SK-N-SH treated with all-trans-retinoic acid at 6 μM for 48 hours (cell line): ENCODE measurements at regions not wholly inside any gene's neighbourhood (a gene's known extent, or its start where the extent isn't known, plus 50 kb on each side); places are given as distances from the start of the nearest gene placed in this dataset.

Experiments used
- ATAC-seq: fragments of 200-7000 bp; cut with Tn5 transposase; 3 replicates; pipeline ENCODE4 v1.9.1; 2020; ENCODE audit warnings: mild to moderate bottlenecking, moderate library complexity
- ARNTL ChIP-seq: fragments of 450-650 bp; formaldehyde crosslinking; IDR thresholded peaks from 2 replicates; pipeline ENCODE4 v1.5.0; 2020; ENCODE audit warnings: low read depth, mild to moderate bottlenecking, moderate library complexity, borderline replicate concordance
- BACH2 ChIP-seq: fragments of 250-450 bp; sonication (Bioruptor Pico); IDR thresholded peaks from 2 replicates; pipeline ENCODE4 v1.9.0; 2021; ENCODE audit warnings: mild to moderate bottlenecking, borderline replicate concordance
- CSDC2 ChIP-seq: fragments of 250-450 bp; sonication (Bioruptor Pico); IDR thresholded peaks from 2 replicates; pipeline ENCODE4 v1.5.0; 2020; ENCODE audit warnings: mild to moderate bottlenecking, moderate library complexity
- ESRRG ChIP-seq: fragments of 250-450 bp; sonication (Bioruptor Pico); IDR thresholded peaks from 2 replicates; pipeline ENCODE4 v1.6.1; 2021; ENCODE audit warnings: mild to moderate bottlenecking
- GLIS3 ChIP-seq: fragments of 250-450 bp; sonication (Bioruptor Pico); IDR thresholded peaks from 2 replicates; pipeline ENCODE4 v1.5.0; 2020; ENCODE audit warnings: mild to moderate bottlenecking, moderate library complexity
- OSR1 ChIP-seq: fragments of 250-450 bp; sonication (Bioruptor Pico); IDR thresholded peaks from 2 replicates; pipeline ENCODE4 v1.8.0; 2022; ENCODE audit warnings: moderate library complexity, mild to moderate bottlenecking, inconsistent platforms
- PPARA ChIP-seq: fragments of 250-450 bp; sonication (Bioruptor Pico); IDR thresholded peaks from 2 replicates; pipeline ENCODE4 v1.5.0; 2020; ENCODE audit warnings: mild to moderate bottlenecking, borderline replicate concordance
- RARB ChIP-seq: fragments of 250-450 bp; sonication (Bioruptor Pico); IDR thresholded peaks from 2 replicates; pipeline ENCODE4 v1.8.0; 2021; ENCODE audit warnings: mild to moderate bottlenecking, moderate library complexity
- SNAI2 ChIP-seq: fragments of 250-450 bp; sonication (Bioruptor Pico); IDR thresholded peaks from 2 replicates; pipeline ENCODE4 v1.5.0; 2020; ENCODE audit warnings: mild to moderate bottlenecking, moderate library complexity
- TCF4 ChIP-seq: fragments of 250-450 bp; sonication (Bioruptor Pico); IDR thresholded peaks from 2 replicates; pipeline ENCODE4 v1.8.0; 2021; ENCODE audit warnings: mild to moderate bottlenecking, moderate library complexity, borderline replicate concordance
- TOX ChIP-seq: fragments of 250-450 bp; sonication (Bioruptor Pico); IDR thresholded peaks from 2 replicates; pipeline ENCODE4 v1.8.0; 2021; ENCODE audit warnings: mild to moderate bottlenecking, moderate library complexity, borderline replicate concordance
- ZC3H10 ChIP-seq: fragments of 250-450 bp; sonication (Bioruptor Pico); IDR thresholded peaks from 2 replicates; pipeline ENCODE4 v1.5.1; 2021; ENCODE audit warnings: mild to moderate bottlenecking, moderate library complexity
- ZFP3 ChIP-seq: fragments of 250-450 bp; sonication (Bioruptor Pico); IDR thresholded peaks from 2 replicates; pipeline ENCODE4 v1.5.0; 2020; ENCODE audit warnings: mild to moderate bottlenecking, moderate library complexity
- ZFP30 ChIP-seq: fragments of 450-650 bp; formaldehyde crosslinking; IDR thresholded peaks from 2 replicates; pipeline ENCODE4 v1.5.0; 2022; ENCODE audit warnings: mild to moderate bottlenecking, moderate library complexity
- ZNF565 ChIP-seq: fragments of 450-650 bp; formaldehyde crosslinking; conservative IDR thresholded peaks from 2 replicates; pipeline ENCODE4 v1.5.0; 2020; ENCODE audit warnings: low read depth, mild to moderate bottlenecking, moderate library complexity
- ZNF70 ChIP-seq: fragments of 450-650 bp; formaldehyde crosslinking; IDR thresholded peaks from 2 replicates; pipeline ENCODE4 v1.5.0; 2020; ENCODE audit warnings: mild to moderate bottlenecking, moderate library complexity
- ZNF8 ChIP-seq: fragments of 450-650 bp; formaldehyde crosslinking; IDR thresholded peaks from 2 replicates; pipeline ENCODE4 v1.5.0; 2020; ENCODE audit warnings: mild to moderate bottlenecking, moderate library complexity
- TF ChIP-seq, protein P1 (sequence below): fragments of 250-450 bp; sonication (Bioruptor Pico); IDR thresholded peaks from 2 replicates; pipeline ENCODE4 v1.8.0; 2020; ENCODE audit warnings: mild to moderate bottlenecking, moderate library complexity, borderline replicate concordance
- TF ChIP-seq, protein P2 (sequence below): fragments of 250-450 bp; sonication (Bioruptor Pico); IDR thresholded peaks from 2 replicates; pipeline ENCODE4 v1.5.1; 2021; ENCODE audit warnings: mild to moderate bottlenecking, moderate library complexity
- TF ChIP-seq, protein P3 (sequence below): fragments of 250-450 bp; sonication (Bioruptor Pico); IDR thresholded peaks from 2 replicates; pipeline ENCODE4 v1.5.0; 2020; ENCODE audit warnings: mild to moderate bottlenecking, moderate library complexity
- TF ChIP-seq, protein P4 (sequence below): fragments of 250-450 bp; sonication (Bioruptor Pico); IDR thresholded peaks from 2 replicates; pipeline ENCODE4 v1.5.1; 2020; ENCODE audit warnings: low read depth, mild to moderate bottlenecking, moderate library complexity

DNA sequence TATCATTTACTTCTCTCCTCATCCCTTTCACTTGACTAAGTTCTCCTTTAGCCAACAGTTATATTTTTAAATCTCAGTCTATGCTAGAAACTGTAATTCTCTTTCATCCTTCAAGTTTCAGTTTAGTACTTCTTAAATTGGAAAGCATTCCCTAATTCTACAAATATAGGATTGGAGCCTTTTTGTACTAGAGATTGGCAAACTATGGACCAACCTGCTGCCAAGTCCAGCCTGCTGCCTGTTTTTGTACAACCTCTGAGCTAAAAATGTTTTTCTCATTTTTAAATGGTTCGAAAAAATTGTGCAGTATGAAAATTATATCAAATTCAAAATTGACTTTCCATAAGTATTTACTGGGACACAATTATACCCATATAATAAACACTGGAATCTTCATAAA is 1381.5 kb upstream of the SPRY2 start:
- TF ChIP-seq, protein P1, sequence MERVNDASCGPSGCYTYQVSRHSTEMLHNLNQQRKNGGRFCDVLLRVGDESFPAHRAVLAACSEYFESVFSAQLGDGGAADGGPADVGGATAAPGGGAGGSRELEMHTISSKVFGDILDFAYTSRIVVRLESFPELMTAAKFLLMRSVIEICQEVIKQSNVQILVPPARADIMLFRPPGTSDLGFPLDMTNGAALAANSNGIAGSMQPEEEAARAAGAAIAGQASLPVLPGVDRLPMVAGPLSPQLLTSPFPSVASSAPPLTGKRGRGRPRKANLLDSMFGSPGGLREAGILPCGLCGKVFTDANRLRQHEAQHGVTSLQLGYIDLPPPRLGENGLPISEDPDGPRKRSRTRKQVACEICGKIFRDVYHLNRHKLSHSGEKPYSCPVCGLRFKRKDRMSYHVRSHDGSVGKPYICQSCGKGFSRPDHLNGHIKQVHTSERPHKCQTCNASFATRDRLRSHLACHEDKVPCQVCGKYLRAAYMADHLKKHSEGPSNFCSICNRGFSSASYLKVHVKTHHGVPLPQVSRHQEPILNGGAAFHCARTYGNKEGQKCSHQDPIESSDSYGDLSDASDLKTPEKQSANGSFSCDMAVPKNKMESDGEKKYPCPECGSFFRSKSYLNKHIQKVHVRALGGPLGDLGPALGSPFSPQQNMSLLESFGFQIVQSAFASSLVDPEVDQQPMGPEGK (CRISPR knock-in tag), result no peak
- TF ChIP-seq ZFP30 (no peak), ESRRG (CRISPR knock-in tag) (no peak), OSR1 (CRISPR knock-in tag) (no peak), GLIS3 (no peak), CSDC2 (CRISPR knock-in tag) (no peak), ZNF8 (CRISPR knock-in tag) (no peak), ARNTL (no peak)
- no peak for ATAC-seq

DNA sequence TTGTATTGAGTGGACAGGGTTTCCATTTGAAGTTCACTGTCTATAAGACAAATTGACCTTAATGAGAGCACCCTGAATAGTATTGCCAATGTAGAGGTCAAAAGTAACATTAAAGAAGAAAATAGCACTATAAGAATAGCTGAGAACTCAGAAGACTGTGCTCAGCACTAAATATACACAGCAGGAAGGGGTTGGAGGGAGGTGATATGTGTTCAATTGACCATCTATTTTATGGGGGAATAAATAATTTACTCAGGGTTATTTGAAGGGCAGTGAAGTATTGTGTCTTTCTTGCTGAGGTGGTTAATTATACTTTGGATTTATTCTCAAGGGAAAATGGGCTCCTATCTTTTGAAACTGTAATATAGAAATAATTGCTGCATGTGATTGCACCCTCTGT is 1380.5 kb upstream of the SPRY2 start:
- no peak for ATAC-seq
- TF ChIP-seq, protein P2, sequence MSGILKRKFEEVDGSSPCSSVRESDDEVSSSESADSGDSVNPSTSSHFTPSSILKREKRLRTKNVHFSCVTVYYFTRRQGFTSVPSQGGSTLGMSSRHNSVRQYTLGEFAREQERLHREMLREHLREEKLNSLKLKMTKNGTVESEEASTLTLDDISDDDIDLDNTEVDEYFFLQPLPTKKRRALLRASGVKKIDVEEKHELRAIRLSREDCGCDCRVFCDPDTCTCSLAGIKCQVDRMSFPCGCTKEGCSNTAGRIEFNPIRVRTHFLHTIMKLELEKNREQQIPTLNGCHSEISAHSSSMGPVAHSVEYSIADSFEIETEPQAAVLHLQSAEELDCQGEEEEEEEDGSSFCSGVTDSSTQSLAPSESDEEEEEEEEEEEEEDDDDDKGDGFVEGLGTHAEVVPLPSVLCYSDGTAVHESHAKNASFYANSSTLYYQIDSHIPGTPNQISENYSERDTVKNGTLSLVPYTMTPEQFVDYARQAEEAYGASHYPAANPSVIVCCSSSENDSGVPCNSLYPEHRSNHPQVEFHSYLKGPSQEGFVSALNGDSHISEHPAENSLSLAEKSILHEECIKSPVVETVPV, result no peak
- TF ChIP-seq RARB (CRISPR knock-in tag), result no peak
- TF ChIP-seq ARNTL, result no peak
- TF ChIP-seq PPARA, result no peak
- TF ChIP-seq GLIS3, result no peak
- TF ChIP-seq, protein P3, sequence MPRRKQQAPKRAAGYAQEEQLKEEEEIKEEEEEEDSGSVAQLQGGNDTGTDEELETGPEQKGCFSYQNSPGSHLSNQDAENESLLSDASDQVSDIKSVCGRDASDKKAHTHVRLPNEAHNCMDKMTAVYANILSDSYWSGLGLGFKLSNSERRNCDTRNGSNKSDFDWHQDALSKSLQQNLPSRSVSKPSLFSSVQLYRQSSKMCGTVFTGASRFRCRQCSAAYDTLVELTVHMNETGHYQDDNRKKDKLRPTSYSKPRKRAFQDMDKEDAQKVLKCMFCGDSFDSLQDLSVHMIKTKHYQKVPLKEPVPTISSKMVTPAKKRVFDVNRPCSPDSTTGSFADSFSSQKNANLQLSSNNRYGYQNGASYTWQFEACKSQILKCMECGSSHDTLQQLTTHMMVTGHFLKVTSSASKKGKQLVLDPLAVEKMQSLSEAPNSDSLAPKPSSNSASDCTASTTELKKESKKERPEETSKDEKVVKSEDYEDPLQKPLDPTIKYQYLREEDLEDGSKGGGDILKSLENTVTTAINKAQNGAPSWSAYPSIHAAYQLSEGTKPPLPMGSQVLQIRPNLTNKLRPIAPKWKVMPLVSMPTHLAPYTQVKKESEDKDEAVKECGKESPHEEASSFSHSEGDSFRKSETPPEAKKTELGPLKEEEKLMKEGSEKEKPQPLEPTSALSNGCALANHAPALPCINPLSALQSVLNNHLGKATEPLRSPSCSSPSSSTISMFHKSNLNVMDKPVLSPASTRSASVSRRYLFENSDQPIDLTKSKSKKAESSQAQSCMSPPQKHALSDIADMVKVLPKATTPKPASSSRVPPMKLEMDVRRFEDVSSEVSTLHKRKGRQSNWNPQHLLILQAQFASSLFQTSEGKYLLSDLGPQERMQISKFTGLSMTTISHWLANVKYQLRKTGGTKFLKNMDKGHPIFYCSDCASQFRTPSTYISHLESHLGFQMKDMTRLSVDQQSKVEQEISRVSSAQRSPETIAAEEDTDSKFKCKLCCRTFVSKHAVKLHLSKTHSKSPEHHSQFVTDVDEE (CRISPR knock-in tag), result no peak

DNA sequence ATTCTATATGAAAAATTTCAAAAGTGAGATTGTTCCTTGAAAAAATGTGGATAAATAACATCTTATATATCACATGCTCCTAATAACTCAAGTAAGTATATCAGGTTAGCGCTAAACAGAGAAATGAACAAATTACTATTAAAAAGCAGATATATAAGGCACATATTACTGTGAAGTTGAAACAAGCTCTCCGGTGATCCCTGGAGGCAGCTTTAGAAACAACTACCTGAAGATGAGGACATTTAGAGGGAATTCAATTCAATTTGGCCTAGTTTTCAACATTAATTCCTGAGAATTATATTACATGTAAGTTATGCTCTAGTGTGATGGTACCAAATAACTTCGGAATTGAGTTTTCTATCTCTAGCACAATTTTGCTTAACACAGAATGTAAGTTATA is 1373.6 kb upstream of the SPRY2 start:
- no peak for TF ChIP-seq OSR1 (CRISPR knock-in tag)
- no peak for TF ChIP-seq CSDC2 (CRISPR knock-in tag)
- TF ChIP-seq TCF4 (CRISPR knock-in tag), result no peak
- no peak for TF ChIP-seq ZFP3 (CRISPR knock-in tag)
- TF ChIP-seq ZNF70 (CRISPR knock-in tag), result no peak
- no peak for ATAC-seq

DNA sequence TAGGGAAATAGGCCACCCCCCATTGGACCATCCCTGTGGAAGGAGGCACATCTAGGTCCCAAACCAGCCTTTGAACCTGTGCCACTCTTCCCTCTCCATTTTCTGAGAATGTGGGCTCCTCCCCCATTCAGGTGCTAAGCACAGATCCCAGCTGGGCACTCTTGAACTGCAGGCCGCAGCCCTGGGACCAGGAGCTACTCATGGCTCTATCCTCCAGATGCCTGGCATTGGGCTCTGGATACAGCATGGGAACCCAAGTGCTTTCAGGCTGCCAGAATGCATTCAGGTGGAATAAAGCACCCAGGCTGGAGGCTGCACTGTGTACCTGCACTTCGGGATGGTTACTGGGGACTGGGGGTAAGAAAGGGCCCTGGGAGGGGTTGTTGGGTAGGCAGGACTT is 1372.3 kb upstream of the SPRY2 start:
- ATAC-seq, result no peak

More for the DNA sequence above, 1372.3 kb upstream of the SPRY2 start:
- no peak for TF ChIP-seq ZFP3 (CRISPR knock-in tag)
- TF ChIP-seq PPARA, result no peak
- no peak for TF ChIP-seq CSDC2 (CRISPR knock-in tag)
- TF ChIP-seq, protein P2, result no peak
- TF ChIP-seq BACH2 (CRISPR knock-in tag), result no peak
- TF ChIP-seq ZNF565 (CRISPR knock-in tag), result no peak
- TF ChIP-seq, protein P4, sequence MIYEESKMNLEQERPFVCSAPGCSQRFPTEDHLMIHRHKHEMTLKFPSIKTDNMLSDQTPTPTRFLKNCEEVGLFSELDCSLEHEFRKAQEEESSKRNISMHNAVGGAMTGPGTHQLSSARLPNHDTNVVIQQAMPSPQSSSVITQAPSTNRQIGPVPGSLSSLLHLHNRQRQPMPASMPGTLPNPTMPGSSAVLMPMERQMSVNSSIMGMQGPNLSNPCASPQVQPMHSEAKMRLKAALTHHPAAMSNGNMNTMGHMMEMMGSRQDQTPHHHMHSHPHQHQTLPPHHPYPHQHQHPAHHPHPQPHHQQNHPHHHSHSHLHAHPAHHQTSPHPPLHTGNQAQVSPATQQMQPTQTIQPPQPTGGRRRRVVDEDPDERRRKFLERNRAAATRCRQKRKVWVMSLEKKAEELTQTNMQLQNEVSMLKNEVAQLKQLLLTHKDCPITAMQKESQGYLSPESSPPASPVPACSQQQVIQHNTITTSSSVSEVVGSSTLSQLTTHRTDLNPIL, result no peak
- no peak for TF ChIP-seq ESRRG (CRISPR knock-in tag)
- TF ChIP-seq ZNF8 (CRISPR knock-in tag), result no peak
- TF ChIP-seq ZNF70 (CRISPR knock-in tag), result no peak
- TF ChIP-seq SNAI2 (CRISPR knock-in tag), result no peak
- no peak for TF ChIP-seq ZC3H10 (CRISPR knock-in tag)
- TF ChIP-seq TOX (CRISPR knock-in tag), result no peak
- TF ChIP-seq, protein P1 (CRISPR knock-in tag), result no peak
